Esophagus muscularis mucosa (tissue), 4 donors: ENCODE measurements at regions not wholly inside any gene's neighbourhood (a gene's known extent, or its start where the extent isn't known, plus 50 kb on each side); places are given as distances from the start of the nearest gene placed in this dataset.

Experiments
- DNase-seq: peaks from one replicate; pipeline ENCODE4 v3.0.0-alpha.2; 2017; ENCODE audit errors: extremely low spot score
- H3K27ac ChIP-seq, 4 donors: fragments of 200-600 bp; sonication (generic); replicated peaks in 1 of 4; 1 replicate in 3 of 4; 2 replicates in 1 of 4; pipeline ENCODE4 v1.5.1; 2016 to 2019; ENCODE audit warnings: mild to moderate bottlenecking in 1 of 4
- H3K27me3 ChIP-seq, 4 donors: fragments of 200-600 bp; sonication (generic); one replicate each; pipeline versions ENCODE4 v1.5.1 to v1.6.0; 2016 to 2019
- H3K36me3 ChIP-seq, 4 donors: fragments of 200-600 bp; sonication (generic); one replicate each; pipeline ENCODE4 v1.5.1; 2016 to 2019
- H3K4me1 ChIP-seq, 4 donors: fragments of 200-600 bp; sonication (generic); one replicate each; pipeline ENCODE4 v1.5.1; 2016 to 2019
- H3K4me3 ChIP-seq, 4 donors: fragments of 200-600 bp; sonication (generic); 1 replicate in 2 of 4; 2 replicates in 2 of 4; pipeline ENCODE4 v1.5.1; 2016 to 2019; ENCODE audit warnings: mild to moderate bottlenecking in 4 of 4, moderate library complexity in 1 of 4
- H3K9me3 ChIP-seq, 4 donors: fragments of 200-600 bp; sonication (generic); 1 replicate in 3 of 4; 2 replicates in 1 of 4; pipeline ENCODE4 v1.5.1; 2016 to 2019
- CTCF ChIP-seq, 3 experiments: fragments of 200-600 bp in 2 of 3; fragments of 450-650 bp in 1 of 3; sonication (generic) in 2 of 3; IDR thresholded peaks; one replicate each; pipeline ENCODE4 v1.5.1; 2017 to 2019; ENCODE audit warnings: antibody characterized with exemption in 3 of 3, mild to moderate bottlenecking in 2 of 3, moderate library complexity in 1 of 3
- EP300 ChIP-seq: sonication (generic); formaldehyde crosslinking; IDR thresholded peaks from one replicate; pipeline ENCODE4 v1.6.1; 2017; ENCODE audit warnings: antibody characterized with exemption
- POLR2A ChIP-seq: fragments of 450-650 bp; IDR thresholded peaks from one replicate; pipeline ENCODE4 v1.6.1; 2017; ENCODE audit warnings: antibody characterized with exemption, moderate library complexity, mild to moderate bottlenecking, low read depth
- POLR2AphosphoS5 ChIP-seq, 2 donors: sonication (generic); formaldehyde crosslinking; IDR thresholded peaks; one replicate each; pipeline ENCODE4 v1.6.1; 2017; ENCODE audit warnings: antibody characterized with exemption in 2 of 2
- WGBS: methylation state at CpG from one replicate; pipeline ENCODE4 v1.1.5; 2018; 5-methylcytosine and 5-hydroxymethylcytosine counted together
- intact Hi-C: fragments of 100-400 bp; cut with DNase I; formaldehyde crosslinking; loops from one replicate; pipeline ENCODE4 v1.15.1; 2023

GRCh38 chr15:47890397-47891150, 173.3 kb downstream of the SEMA6D start:
- Histone ChIP-seq H3K9me3 (no peaks in the 10 kb centered on the region), H3K4me1 (no peaks in the 10 kb centered on the region), H3K4me3 (no peak overlapping the region), H3K27me3 (peaks cover 0 to 3% (median 0%) of the 10 kb centered on the region in 4 donors), H3K27ac (no peak overlapping the region), H3K36me3 (no peaks in the 10 kb centered on the region)
- TF ChIP-seq POLR2A (no peak), CTCF (IDR thresholded peaks at IDR 0.05) (no peak), EP300 (no peak), POLR2AphosphoS5 (IDR thresholded peaks at IDR 0.05) (no peak)
- no peak for DNase-seq
- intact Hi-C loops: no loop called here
- WGBS: 68% methylated on average over 3 of the region's 3 CpGs

DNA sequence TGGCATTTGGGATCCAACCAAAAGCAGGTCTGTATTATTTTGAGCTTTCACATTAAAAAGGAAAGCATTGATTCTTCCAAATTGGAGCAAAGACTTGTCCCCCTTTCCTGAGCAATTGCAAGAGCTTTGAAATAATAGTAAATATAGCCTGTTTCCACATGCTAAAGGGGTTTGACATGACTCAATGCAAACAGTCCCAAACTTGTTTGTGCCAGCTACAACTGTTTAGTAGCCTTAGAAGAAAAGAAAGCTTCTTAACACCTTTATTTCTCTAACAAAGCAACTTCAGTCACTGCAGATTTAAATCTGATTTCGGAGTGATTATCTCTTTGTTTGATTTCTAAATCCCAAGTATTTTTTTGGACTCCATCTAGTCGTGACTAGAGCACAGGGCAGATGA, 180.2 kb downstream of the SEMA6D start:
- no peak overlapping the region for H3K4me3 ChIP-seq
- no peak for TF ChIP-seq CTCF (IDR thresholded peaks at IDR 0.05)
- no peak for TF ChIP-seq EP300
- TF ChIP-seq POLR2AphosphoS5 (IDR thresholded peaks at IDR 0.05): no peak
- H3K27me3 ChIP-seq: no peaks in the 10 kb centered on the region
- WGBS: 61% methylated on average over 2 of the region's 2 CpGs
- H3K9me3 ChIP-seq: no peaks in the 10 kb centered on the region
- H3K4me1 ChIP-seq: no peaks in the 10 kb centered on the region
- intact Hi-C loops: no loop called here
- no peak overlapping the region for H3K27ac ChIP-seq
- no peaks in the 10 kb centered on the region for H3K36me3 ChIP-seq
- no peak for DNase-seq

GRCh38 chr15:47900751-47901150, 183.4 kb downstream of the SEMA6D start:
- TF ChIP-seq POLR2A (no peak), EP300 (no peak)
- 84% methylated on average over 1 of the region's 1 CpG for WGBS
- no peaks in the 10 kb centered on the region for H3K36me3 ChIP-seq

GRCh38 chr15:47903368-47903767, 186.1 kb downstream of the SEMA6D start:
- Histone ChIP-seq H3K27me3 (no peaks in the 10 kb centered on the region), H3K4me1 (no peaks in the 10 kb centered on the region), H3K27ac (no peak overlapping the region), H3K4me3 (no peak overlapping the region), H3K9me3 (peaks cover 0 to 16% (median 4%) of the 10 kb centered on the region in 4 donors), H3K36me3 (no peaks in the 10 kb centered on the region)
- DNase-seq: no peak
- intact Hi-C loops: no loop called here
- no peak for TF ChIP-seq EP300
- TF ChIP-seq CTCF (IDR thresholded peaks at IDR 0.05): no peak
- no peak for TF ChIP-seq POLR2A
- no peak for TF ChIP-seq POLR2AphosphoS5 (IDR thresholded peaks at IDR 0.05)

More at GRCh38 chr15:47900751-47901150, 183.4 kb downstream of the SEMA6D start:
- Histone ChIP-seq H3K4me1 (no peaks in the 10 kb centered on the region), H3K27ac (no peak overlapping the region), H3K9me3 (peaks cover 0 to 16% (median 4%) of the 10 kb centered on the region in 4 donors), H3K4me3 (no peak overlapping the region), H3K27me3 (no peaks in the 10 kb centered on the region)
- DNase-seq: no peak
- intact Hi-C loops: no loop called here

DNA sequence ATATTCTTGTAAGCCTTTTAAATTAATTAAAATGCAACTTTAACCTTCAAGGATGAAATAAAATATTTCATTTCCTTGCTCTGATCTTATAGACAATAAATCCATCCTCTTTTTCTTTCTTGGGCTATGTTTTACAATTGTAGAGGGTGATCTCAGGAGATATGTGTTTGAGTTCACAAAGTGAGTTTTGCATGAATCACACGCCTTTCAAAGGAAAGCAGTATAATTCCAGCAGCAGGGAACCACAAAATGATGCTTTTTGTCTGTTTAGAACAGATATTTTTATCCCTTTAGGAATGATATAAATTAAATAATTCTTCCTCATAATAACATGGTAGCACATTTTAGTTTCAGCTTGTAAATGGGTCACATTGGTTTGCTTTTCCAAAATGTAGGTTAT, 191.2 kb downstream of the SEMA6D start:
- Histone ChIP-seq H3K4me1 (no peaks in the 10 kb centered on the region), H3K9me3 (peaks cover 0 to 9% (median 2%) of the 10 kb centered on the region in 4 donors)
- WGBS: 73% methylated on average over 1 of the region's 1 CpG

More for the DNA sequence above, 191.2 kb downstream of the SEMA6D start:
- no peaks in the 10 kb centered on the region for H3K36me3 ChIP-seq
- DNase-seq: no peak
- no peak overlapping the region for H3K4me3 ChIP-seq
- no peaks in the 10 kb centered on the region for H3K27me3 ChIP-seq
- H3K27ac ChIP-seq: no peak overlapping the region
- intact Hi-C loops: no loop called here
- no peak for TF ChIP-seq CTCF (IDR thresholded peaks at IDR 0.05)
- no peak for TF ChIP-seq POLR2A
- TF ChIP-seq POLR2AphosphoS5 (IDR thresholded peaks at IDR 0.05): no peak
- no peak for TF ChIP-seq EP300
